ENCODE measurements at regions not wholly inside any gene's neighbourhood (a gene's known extent, or its start where the extent isn't known, plus 50 kb on each side); places are given as distances from the start of the nearest gene placed in this dataset.

DNA sequence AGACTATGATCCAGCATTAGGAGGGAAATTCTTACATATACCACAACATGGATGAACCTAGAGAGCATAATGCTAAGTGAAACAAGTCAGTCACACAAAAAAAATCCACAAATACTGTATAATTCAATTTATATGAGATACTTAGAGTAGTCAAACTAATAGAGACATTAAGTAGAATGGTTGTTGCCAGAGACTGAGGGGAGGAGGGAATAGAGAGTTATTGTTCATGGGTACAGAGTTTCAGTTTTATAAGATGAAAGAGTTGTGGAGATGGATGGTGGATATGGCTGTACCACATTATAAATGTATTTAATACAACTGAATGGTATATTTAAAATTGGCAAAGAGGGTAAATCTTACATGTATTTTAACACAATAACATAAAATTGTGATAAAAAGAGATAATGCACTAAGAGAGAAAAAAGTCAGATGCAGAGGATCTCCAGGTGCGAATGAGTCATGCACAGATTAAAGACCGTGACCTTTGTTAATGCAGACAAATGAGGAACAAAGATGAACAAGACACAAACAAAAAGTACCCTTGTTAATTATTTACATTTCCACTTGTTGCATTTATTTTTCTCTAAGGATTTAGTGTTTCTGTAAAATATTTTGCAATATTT lies 541.7 kb upstream of the MEX3C start:
- DNase-seq, result no peak

DNA sequence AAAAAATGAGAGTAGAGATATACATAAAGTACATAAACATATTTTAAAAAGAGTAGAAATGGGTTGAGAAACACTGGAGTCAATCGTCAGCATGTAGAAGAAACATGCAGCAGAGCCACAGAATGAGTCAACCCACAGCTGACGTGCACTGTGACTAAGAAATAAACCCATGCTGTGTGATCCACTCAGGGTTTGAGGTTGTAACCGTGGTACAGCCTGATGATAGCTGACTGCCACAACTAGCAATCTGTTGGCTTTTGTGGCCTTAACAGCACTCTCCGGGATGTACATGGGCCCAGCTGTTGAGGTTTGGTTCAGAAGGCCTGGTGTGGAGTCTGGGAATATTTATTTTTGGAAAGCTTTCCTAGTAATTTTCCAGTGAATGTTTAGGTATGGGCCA lies 554.4 kb upstream of the MEX3C start:
- no peak for DNase-seq

DNA sequence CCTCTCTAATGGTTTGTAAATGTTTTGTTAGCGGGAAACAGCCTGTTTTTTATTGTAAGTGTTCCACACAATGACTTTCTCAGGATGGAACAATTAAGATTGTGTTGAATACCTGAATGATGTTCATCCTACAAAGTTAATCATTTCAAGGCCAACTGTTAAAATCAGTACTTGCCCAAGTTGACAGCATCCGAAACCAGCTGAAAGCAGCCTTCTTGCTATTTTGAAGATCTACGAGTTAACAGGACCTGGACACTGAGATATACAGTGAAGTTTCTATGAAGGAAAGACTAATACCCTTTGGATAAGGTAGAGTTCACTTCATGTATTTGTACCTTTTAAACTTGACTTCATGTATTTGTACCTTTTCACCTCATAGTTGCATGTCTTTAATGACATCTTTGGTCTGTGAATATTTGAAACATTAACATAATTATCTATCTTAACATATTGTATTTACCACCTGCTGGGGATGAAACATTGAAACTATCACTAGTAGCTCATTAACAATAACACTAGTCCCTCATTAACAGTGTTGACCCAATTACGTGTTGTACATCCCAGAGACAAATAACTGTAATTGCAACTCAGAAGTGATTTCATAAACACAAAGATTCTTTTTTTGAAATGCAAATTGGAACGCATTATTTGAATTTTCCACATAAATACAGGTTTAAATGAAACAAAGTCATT lies 556.0 kb upstream of the MEX3C start:
- no peak for DNase-seq

DNA sequence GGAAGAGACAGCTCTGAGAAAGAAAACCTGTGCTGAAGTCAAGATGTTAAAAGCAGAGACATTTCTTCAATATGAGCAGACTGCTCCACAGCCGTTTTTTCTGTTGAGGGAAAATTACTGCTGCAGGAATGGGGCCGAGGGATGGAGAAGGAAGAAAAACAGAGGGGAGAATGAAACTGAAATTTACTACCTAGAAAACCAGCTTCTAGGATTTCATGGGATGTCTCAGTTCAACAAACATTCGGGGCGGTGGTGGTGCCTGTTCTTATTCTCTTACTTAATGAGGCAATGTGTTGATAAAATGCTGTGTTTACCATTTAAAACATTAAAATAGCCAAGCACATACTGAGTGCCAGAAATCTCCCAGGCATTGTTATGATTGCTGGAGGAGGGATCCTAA lies 557.1 kb upstream of the MEX3C start:
- DNase-seq, result no peak

DNA sequence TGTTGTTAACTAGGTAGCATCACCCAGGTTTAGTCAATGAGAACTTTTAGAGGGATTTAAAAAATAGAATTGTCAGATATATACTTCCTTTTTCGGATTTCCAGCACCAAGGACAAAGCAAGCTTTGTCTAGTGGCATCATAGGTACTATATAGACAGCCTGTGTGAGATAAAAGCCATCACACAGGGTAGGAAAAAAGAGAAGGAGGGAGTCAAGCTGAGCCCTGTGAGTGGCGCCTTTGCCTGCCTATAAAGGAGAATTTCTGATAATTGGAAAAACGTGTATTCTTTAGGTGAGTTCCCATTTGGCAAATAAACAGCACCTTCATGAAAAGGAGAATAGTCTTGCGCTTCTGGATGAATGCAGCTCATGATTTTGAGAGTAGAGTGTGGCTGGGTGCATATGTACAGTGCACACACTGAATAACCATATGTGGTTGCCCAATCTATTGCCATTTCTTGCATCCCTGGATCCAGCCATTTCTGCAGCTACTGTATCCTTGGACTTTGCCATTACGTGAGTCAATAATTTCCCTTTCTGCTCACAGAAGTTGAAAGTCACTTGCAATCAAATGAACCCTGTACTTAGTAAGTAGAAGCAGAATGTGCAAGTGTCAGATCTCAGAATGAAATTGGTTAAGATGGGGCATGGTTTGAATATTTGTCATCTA lies 559.9 kb upstream of the MEX3C start:
- DNase-seq, result no peak

DNA sequence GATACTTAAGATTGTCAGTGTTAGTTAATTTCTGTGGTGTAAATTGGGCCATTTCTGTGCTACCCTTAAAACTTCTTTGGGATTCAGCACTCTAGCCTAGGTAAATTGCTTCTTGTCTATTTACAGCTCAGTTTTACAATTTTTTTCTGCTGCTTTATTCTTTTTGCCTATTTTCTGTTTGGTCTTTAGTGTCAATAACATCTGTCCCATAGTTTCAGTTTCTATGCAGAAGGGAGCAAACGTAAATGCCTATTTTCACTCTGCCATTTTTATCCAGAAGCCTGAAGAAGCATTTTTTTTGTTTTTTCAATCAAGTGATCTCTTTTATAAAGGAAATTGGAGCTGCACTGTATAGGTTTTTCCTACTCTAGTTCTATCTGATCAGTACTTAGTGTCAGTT lies 564.9 kb upstream of the MEX3C start:
- no peak for DNase-seq

DNA sequence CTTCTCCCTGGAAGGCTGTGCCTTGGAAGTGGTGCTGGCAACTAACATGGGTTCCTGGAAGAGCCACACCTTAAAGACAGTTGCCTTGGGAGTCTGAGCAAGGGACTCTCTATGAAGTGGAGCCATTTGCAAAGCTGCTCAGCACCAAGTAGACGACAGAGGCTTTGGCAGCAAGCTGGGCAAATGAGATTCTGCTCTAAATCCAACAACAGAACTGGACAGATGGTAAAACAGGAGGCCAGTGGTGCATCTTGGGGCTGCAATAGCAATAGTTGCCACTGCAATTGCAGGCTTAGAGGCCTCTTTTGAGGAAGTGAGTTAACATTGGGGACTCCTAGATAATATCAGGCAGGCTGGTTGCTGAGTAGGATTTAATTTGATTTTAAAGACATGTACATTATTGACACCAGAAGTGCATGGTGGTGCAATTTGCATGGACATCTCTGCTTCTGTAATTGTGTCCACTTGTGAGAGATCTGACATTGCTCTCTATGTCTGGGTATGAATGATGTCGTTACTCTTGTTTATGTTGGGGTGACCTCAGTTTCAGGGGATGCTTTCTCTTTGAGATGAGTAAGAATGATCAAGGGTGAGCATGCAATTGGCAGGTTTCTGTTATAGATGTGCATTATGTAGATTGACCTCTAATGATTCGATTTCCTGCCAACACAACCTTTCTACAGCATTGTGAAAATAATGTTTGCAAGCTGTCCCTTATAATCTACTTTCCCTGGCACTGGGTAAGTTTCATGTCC lies 568.3 kb upstream of the MEX3C start:
- no peak for DNase-seq

DNA sequence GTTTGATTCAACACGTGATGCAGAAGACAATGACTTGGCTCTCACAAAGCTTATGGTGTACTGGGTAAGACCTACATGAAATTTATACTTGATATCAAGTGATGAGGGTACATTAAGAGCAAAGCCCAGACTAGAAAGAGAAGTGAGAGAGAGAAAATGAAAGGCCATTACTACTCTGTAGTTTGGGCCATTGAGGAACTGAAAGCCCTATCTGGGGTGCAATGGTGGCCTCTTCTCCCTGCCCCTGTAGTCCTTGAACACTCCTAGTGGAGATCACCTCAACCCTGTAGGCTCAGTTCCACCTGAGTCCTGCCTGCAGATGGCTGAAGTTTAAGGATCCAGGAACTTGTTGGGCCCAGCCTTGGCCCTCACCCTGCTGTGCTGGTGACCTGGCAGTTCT lies 569.8 kb upstream of the MEX3C start:
- no peak for DNase-seq

DNA sequence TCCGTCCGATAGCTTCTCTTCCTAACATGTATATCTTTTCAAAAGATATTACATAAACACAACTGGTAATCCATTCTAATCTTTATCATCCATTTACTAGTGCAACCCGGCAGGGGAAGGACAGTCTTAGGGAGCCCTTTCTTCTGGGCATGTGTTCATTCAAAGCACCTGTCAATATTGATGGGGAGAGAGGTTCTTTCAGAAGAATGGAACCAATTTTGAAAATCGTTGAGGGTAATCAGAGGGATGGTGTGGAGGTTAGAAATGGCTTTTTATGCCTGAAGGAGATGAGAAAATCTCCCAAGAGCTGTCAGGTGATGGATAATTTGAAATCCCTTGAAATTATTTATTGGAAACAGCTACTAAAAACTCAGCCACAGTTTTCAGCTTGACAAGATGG lies 561.9 kb upstream of the DCC start:
- no peak for DNase-seq

DNA sequence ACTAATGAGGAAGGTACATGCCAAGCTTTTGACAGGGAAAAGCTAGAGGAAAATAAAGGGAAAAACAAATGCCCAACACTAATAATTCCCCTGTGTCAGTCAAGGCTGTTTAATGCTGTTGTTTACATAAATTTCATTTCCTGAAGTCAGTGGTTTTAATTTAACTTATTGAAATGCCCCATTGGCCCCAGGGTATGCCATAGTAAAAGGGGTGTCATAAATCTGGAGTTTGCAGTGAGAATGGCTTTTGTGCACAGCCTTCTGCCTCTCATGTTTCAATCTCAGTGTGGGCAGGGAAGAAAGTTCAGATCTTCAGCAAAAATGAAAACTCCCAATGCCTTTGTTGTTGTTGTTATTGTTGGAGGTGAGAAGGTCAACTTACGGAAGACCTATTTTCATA lies 550.1 kb upstream of the DCC start:
- no peak for DNase-seq

DNA sequence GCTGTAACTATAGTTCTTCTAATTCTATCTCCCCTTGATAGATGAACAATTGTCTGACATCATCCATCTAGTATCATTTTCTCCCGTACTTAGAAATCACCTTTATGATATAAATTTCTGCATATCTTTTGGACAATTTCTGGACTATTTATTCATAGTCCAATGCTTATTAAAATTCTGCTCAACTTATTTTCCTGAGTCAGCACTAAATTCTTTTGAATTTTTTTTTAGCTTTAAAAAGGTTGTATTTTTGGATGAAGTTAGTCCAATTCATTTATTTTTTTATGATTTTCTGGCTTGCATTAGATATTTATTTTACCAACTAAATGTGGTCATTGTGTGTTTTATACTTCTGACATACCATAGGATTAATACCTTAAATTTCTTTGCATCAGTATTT lies 538.5 kb upstream of the DCC start:
- no peak for DNase-seq

DNA sequence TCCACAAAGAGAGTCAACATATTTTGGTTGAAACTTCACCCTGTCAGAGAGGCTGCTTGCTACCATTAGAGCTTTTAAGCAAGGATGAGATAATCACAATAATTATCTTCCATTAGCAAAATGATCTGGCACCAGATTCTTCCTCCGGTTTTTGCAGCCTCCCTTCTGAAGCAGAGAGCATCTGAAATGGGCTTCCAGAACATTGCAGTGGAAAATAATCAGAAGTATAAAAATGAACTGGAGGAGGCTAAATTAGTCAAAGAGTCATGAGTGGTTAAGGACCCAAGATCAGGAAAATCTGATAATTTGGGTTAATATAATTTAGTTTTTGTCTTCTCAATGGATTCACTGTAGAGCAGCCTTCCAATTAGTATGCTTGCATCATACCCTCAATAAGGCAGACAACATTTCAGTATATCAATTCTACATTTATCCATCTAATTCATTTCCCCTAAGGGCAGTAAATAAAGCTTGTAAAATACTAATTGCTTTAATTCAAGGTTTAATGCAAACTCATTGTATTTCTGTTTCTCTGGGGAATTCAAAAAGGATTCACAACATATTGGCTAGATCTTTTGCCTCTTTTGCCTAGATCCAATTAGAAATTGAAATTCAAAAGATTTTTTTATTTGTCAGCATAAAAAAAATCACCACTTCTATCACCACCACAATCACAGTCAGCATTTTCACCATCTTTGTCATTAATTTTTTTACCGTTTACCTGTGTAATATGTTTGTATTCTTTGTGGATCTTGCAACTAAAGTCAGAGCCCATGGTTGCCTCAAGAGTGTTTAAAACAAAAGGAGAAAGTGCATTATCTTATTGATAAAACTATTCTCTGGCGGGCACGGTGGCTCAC lies 537.2 kb upstream of the DCC start:
- DNase-seq, result no peak

DNA sequence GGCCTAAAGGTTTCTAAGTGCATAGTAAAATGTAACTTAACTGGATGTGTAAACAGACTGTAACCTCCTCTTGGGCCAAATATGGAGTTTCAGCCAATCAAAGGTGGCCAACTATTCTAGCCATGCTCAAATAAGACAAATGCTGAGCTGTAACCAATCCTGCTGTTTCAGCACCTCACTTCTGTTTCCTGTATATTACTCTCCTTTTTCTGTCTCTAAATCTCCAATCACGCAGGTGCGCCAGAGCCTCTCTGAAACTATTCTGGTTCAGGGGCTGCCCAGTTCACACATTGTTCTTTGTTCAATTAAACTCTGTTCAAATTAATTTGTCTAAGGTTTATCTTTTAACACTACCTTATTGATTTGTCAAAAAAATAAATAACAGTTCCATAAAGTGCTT lies 532.7 kb upstream of the DCC start:
- no peak for DNase-seq

DNA sequence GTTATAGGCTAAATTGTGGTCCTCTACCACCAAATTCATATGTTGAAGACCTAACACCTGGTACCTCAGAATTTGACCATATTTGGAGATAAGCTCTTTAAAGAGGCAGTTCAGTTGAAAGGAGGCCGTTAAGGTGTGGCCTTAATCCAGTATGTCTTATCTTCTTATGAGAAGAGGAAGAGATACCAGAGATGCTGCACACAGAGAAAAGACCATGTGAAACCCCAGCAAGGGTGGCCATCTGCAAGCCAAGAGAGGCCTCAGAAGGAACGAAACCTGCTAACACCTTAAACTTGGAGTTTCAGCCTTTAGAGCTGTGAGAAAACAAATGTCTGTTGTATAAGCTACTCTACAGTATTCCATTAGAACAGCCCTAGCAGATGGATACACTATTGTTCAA lies 528.1 kb upstream of the DCC start:
- no peak for DNase-seq

DNA sequence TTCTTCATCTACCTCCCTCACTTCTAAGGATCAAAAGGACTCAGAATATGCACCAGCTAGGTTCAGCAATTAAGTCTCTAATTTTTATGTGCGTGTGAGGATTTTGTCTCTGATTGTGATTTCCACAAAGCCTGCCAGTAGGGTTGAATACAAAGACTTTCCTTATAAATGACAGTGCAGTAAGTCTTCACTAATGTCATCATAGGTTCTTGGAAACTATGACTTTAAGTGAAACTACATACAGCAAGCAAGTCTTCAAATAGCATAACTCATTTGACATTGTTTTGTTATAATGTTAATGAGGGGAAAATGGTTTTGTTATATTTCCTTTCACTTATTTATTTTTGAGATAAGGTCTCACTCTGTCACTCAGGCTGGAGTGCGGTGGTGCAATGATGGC lies 526.3 kb upstream of the DCC start:
- no peak for DNase-seq

DNA sequence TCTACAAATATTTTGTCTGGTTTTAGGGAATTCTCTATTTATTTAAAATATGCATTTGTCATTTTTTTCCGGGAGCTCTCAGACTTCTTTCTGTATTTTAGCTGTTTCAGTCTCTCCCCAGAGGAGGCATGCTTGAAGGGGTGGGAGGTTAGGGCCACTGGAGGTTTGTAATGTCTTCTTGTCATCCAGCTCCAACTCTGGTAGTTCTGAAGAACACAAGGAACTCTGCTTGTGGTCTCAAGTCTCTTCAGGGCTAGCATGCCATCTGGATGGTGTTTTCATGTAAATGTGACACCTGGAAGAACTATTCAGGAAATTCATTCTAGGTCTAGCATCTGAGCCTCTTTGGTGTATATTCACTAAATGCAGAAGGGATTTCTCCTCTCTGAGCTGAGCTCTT lies 518.4 kb upstream of the DCC start:
- no peak for DNase-seq

DNA sequence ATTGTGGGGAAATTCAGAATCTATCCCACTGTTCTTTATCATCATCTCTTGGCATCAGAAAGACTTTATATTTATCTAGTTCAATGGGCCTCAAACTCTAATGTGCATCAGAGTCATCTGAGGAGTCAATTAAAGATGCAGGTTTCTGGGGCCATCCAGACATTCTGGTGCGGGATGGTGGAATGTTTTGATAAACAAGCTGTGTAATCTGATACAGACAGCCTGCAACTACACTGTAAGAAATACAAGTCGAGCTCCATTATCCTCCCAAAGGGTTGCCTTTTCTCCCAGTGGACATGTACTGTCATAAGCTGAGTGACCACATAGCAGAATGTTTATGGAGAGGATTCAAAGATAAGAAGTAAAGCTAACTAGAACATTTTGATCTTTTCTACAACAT lies 515.3 kb upstream of the DCC start:
- no peak for DNase-seq

DNA sequence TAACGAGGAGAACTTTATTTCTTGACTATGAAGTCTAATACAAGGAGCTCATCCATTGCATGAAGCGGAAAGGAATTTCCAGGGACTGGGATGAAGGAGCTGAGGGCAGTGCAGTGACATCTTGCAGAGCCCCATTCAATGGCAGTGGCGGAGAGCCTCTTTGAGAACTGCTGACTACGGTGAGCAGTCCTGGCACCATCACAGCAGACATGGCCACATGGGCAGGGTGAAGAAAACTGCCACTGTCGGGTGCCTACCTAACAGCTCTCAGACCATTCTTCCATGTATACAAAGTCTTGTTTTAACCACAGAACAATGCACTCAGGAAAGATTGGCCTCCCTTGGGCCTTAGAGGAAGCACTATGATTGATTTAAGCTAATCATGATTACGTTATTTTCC lies 506.1 kb upstream of the DCC start:
- no peak for DNase-seq

DNA sequence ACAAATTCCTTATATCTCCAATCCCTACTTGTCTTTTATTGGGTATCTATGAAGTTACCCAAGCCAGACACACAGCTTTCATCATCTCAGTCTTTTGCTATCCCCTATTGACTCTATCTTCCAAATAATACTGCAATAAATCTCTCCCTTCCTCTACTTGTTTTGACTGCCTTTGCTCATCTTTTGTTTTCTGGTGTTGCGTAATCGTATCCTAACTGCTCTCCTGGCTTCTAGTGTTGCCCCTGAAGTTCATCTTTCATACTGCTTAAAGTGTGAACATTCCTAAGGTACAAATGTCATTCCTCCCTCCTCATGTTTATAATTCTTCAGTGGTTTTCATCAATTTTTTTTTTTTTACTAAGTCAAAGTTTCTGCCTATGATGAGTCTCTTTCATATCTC lies 491.3 kb upstream of the DCC start:
- no peak for DNase-seq

DNA sequence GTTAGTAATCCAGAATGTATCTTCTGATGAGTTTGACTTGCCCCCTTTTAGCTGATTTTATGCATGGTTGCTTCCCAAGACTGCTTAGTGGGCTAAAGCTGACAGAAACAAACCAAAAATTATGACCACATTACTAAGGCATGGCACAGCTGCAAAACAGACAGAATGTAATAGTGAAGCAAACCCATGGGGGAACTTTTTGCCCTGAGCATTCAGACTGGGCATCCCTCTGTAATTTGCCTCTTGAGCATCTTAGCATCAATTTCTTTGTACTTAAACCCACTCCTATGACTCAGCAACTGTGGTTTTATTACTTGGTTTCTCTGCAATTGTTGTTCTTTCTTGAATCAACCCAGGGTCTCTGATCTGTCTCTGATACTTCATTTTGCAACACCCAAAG lies 487.3 kb upstream of the DCC start:
- DNase-seq, result no peak

DNA sequence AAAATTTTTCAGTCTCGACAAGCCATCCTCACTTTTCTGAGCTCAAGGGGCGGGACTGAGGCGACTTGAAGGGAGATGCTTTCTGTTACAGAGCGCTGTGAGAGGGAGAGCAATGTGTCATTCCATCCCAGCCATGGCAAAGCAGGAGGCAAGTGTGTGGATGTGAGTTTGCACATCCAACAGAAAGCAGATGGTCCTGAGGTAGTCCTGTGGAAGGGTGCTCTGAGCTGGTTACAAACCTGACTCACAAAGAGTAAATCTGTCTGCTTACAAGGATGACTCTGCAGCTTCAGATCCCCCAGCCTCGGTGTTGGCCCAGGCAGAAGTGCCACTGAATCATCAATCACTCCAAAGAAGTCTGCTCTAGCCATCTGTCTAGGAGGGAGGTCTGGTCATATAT lies 482.0 kb upstream of the DCC start:
- no peak for DNase-seq

DNA sequence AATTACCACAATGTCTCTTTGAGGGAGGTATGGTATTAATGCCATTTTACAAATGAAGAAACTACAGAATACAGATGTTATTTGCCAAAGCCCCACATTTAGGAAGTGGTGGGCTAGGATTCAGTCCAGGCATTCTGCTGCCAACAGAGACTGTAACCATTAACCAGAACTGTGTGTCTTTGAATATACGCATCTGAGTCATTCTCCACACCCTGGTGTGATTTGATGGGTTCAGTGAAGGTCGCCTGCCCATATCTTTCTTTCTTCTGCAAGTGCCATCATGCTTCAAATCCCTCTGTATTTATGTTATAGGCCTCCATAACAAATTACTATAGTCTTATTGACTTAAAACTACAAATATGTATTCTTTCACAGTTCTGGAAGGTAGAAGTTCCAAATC lies 479.0 kb upstream of the DCC start:
- DNase-seq, result no peak

Measured in activated naive CD4-positive, alpha-beta T cell treated with anti-CD3 and anti-CD28 coated beads, Interleukin-2, amount 50 U/mL, for 16 hours (primary cell).